SK-N-MC (cell line): ENCODE measurements at regions not wholly inside any gene's neighbourhood (a gene's known extent, or its start where the extent isn't known, plus 50 kb on each side); places are given as distances from the start of the nearest gene placed in this dataset.

Source experiments
- EZH2 ChIP-seq: fragments of 200-600 bp; sonication (generic); IDR thresholded peaks from one replicate; pipeline ENCODE4 v1.6.1; 2017; ENCODE audit warnings: antibody characterized with exemption
- POLR2AphosphoS5 ChIP-seq: IDR thresholded peaks from 2 replicates; pipeline ENCODE4 v1.6.1; 2012; ENCODE audit warnings: mild to moderate bottlenecking, low read depth, low read length, borderline replicate concordance

DNA sequence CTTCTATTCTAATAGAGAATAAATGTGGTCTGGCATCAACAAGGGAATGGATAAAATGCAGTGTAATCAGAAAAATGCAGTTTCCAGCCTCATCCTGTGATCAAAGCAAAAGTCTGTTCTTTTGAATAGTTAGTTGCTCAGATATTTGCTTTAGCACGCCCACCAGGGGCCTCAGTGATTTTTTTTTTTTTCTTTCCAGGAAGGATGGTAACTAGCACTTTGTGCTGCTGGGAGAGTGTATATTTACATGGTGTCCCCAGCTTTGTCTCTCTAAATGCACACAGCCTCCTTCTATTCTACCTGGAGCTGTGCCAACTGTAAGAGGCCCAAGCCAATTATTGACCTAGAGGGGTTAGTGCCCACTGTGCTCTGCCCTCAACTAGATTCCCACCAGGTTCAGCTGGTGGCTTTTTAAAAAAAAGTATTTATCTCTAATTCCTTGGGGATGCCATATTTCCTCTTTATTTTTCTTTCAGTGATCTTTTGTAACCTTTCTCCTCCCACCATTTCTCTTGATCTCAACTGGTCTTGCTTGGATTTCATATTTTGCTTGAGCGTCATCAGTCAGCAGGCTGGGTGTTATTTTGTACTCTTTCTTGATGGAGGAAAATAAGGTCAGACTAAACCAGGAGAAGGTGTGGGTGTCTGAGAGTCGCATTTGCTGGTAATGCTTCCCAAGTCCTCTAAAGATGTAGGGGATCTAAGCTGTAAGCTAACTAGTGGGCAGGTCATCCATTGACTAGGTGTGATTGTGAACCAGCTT lies 193.0 kb upstream of the C9orf72 start:
- TF ChIP-seq EZH2 (no peak), POLR2AphosphoS5 (no peak)
